T-cell (primary cell): ENCODE measurements at regions not wholly inside any gene's neighbourhood (a gene's known extent, or its start where the extent isn't known, plus 50 kb on each side); places are given as distances from the start of the nearest gene placed in this dataset.
"Not testable (repeated sequence)": the region's sequence is repeated elsewhere in the genome, so short reads cannot be mapped to it uniquely, and the experiment has no call there.

Experiments used
- ATAC-seq, 4 experiments: fragments of 200-7000 bp in 3 of 4; fragments of 150-1000 bp in 1 of 4; cut with Tn5 transposase; replicated peaks in 1 of 4; 1 replicate in 3 of 4; 2 replicates in 1 of 4; pipeline ENCODE4 v1.10.0; 2021; ENCODE audit warnings: moderate library complexity in 3 of 4, mild to moderate bottlenecking in 2 of 4, moderate number of reproducible peaks in 1 of 4
- CTCF ChIA-PET, 2 donors: fragments of 300-600 bp; sonication (Branson Sonifier 250); formaldehyde crosslinking; loops; one replicate each; lab custom pipeline; 2022; ENCODE audit warnings: antibody characterized with exemption in 2 of 2; lab: Charles Lee
- POLR2A ChIA-PET, 2 donors: fragments of 300-600 bp; sonication (Branson Sonifier 250); formaldehyde crosslinking; loops; one replicate each; lab custom pipeline; 2022; ENCODE audit warnings: antibody characterized with exemption in 2 of 2; lab: Charles Lee
- DNase-seq, 35 experiments: peaks; one replicate each; pipeline versions ENCODE4 v3.0.0 to v3.0.0-alpha.2; 2013 to 2023
- H3K27ac ChIP-seq: one replicate; pipeline ENCODE4 v1.5.1; 2013; ENCODE audit warnings: low read length
- H3K27me3 ChIP-seq, 2 experiments: replicated peaks in 1 of 2; 1 replicate in 1 of 2; 2 replicates in 1 of 2; pipeline versions ENCODE4 v1.6.1 to v1.7.0; 2013; ENCODE audit warnings: low read length in 1 of 2, mixed read lengths in 1 of 2; ENCODE audit not compliant: control insufficient read depth in 2 of 2, insufficient read depth in 2 of 2; ENCODE audit errors: extremely low read depth in 1 of 2
- H3K36me3 ChIP-seq, 2 donors: 1 replicate in 1 of 2; 2 replicates in 1 of 2; pipeline versions ENCODE4 v1.6.1 to v1.7.0; 2013; ENCODE audit warnings: low read length in 1 of 2; ENCODE audit not compliant: control insufficient read depth in 2 of 2, insufficient read depth in 1 of 2; ENCODE audit errors: extremely low read depth in 1 of 2
- H3K4me1 ChIP-seq, 2 experiments: 1 replicate in 1 of 2; 2 replicates in 1 of 2; pipeline versions ENCODE4 v1.6.1 to v1.7.0; 2013; ENCODE audit warnings: low read length in 2 of 2, mixed read lengths in 1 of 2; ENCODE audit not compliant: insufficient read depth in 2 of 2, control insufficient read depth in 1 of 2; ENCODE audit errors: extremely low read depth in 1 of 2
- H3K4me3 ChIP-seq, 2 donors: 1 replicate in 1 of 2; 2 replicates in 1 of 2; pipeline versions ENCODE4 v1.5.1 to v1.7.0; 2013; ENCODE audit warnings: mild to moderate bottlenecking in 2 of 2, low read length in 1 of 2, moderate library complexity in 1 of 2; ENCODE audit not compliant: control insufficient read depth in 1 of 2; ENCODE audit errors: extremely low read depth in 1 of 2
- H3K9me3 ChIP-seq: 2 replicates; pipeline ENCODE4 v1.7.0; 2013
- H3K27ac Mint-ChIP-seq, 2 donors: one replicate each; pipeline ENCODE4 v1.8.0; 2020 to 2021; ENCODE audit warnings: mild to moderate bottlenecking in 2 of 2, mixed read lengths in 2 of 2
- H3K27me3 Mint-ChIP-seq, 2 donors: one replicate each; pipeline ENCODE4 v1.8.0; 2021 to 2022; ENCODE audit warnings: mixed read lengths in 2 of 2
- H3K36me3 Mint-ChIP-seq: one replicate; pipeline ENCODE4 v1.8.0; 2021; ENCODE audit warnings: mixed read lengths
- H3K4me1 Mint-ChIP-seq, 3 donors: one replicate each; pipeline ENCODE4 v1.8.0; 2020 to 2022; ENCODE audit warnings: mixed read lengths in 3 of 3, mild to moderate bottlenecking in 1 of 3
- H3K4me3 Mint-ChIP-seq, 3 donors: one replicate each; pipeline ENCODE4 v1.8.0; 2020 to 2022; ENCODE audit warnings: mild to moderate bottlenecking in 3 of 3, mixed read lengths in 3 of 3, moderate library complexity in 3 of 3
- H3K9me3 Mint-ChIP-seq, 3 donors: one replicate each; pipeline ENCODE4 v1.8.0; 2020 to 2022; ENCODE audit warnings: mixed read lengths in 3 of 3
- WGBS: methylation state at CpG from one replicate; pipeline ENCODE4 v1.1.5; 2013; ENCODE audit warnings: missing lambda C conversion rate; ENCODE audit not compliant: insufficient coverage; 5-methylcytosine and 5-hydroxymethylcytosine counted together

GRCh38 chr20:29472606-29473005, 1784.9 kb upstream of the DEFB115 start:
- no peak overlapping the region for H3K4me3 ChIP-seq
- ChIA-PET POLR2A (no interaction called here), CTCF (no interaction called here)
- H3K36me3 Mint-ChIP-seq: no peaks in the 10 kb centered on the region
- no peaks in the 10 kb centered on the region for H3K27me3 ChIP-seq
- H3K4me1 ChIP-seq: no peaks in the 10 kb centered on the region
- no peak overlapping the region for H3K27ac ChIP-seq
- no peaks in the 10 kb centered on the region for H3K4me1 Mint-ChIP-seq
- no peaks in the 10 kb centered on the region for H3K9me3 ChIP-seq
- H3K4me3 Mint-ChIP-seq: no peak overlapping the region
- ATAC-seq (no peak), DNase-seq (no peak)
- H3K27ac Mint-ChIP-seq: no peak overlapping the region
- no CpG with 5 or more reads among the region's 3 CpGs for WGBS
- no peaks in the 10 kb centered on the region for H3K27me3 Mint-ChIP-seq
- peaks cover 12 to 22% (median 19%) of the 10 kb centered on the region in 3 donors for H3K9me3 Mint-ChIP-seq
- H3K36me3 ChIP-seq: no peaks in the 10 kb centered on the region

- H3K4me3 ChIP-seq, H3K27ac ChIP-seq, H3K4me1 ChIP-seq, H3K9me3 ChIP-seq, H3K36me3 Mint-ChIP-seq, POLR2A ChIA-PET, H3K4me1 Mint-ChIP-seq, H3K27me3 ChIP-seq, DNase-seq, ATAC-seq, H3K27ac Mint-ChIP-seq, H3K36me3 ChIP-seq, H3K27me3 Mint-ChIP-seq, CTCF ChIA-PET, H3K4me3 Mint-ChIP-seq: not testable (repeated sequence)
- H3K9me3 Mint-ChIP-seq: peaks cover 2 to 14% (median 5%) of the 10 kb centered on the region in 3 donors
- 80% methylated on average over 1 of the region's 4 CpGs for WGBS
Observed at GRCh38 chr20:29492840-29493239, 1764.6 kb upstream of the DEFB115 start.

- H3K9me3 ChIP-seq, H3K4me3 Mint-ChIP-seq, H3K27me3 Mint-ChIP-seq, CTCF ChIA-PET, H3K4me3 ChIP-seq, H3K27ac ChIP-seq, H3K4me1 Mint-ChIP-seq, H3K4me1 ChIP-seq, DNase-seq, POLR2A ChIA-PET, H3K36me3 Mint-ChIP-seq, H3K36me3 ChIP-seq, H3K27me3 ChIP-seq: not testable (repeated sequence)
- Mint-ChIP-seq H3K9me3 (peaks cover 5 to 23% (median 13%) of the 10 kb centered on the region in 3 donors), H3K27ac (peak overlapping the region in 1 of 2 donors; percentile 30)
- peak in 1 of 4 experiments; percentile 24 for ATAC-seq
- 53% methylated on average over 26 of the region's 27 CpGs for WGBS
Observed at GRCh38 chr20:29496767-29497166, 1760.7 kb upstream of the DEFB115 start.

GRCh38 chr20:29497261-29497671, 1760.2 kb upstream of the DEFB115 start:
- DNase-seq (peak in 6 of 35 experiments; percentile 4 to 27 (median 16)), ATAC-seq (peak in 3 of 4 experiments; percentile 52 to 76 (median 61))
- Mint-ChIP-seq H3K36me3 (no peaks in the 10 kb centered on the region), H3K4me3 (no peak overlapping the region), H3K9me3 (peaks cover 5 to 23% (median 13%) of the 10 kb centered on the region in 3 donors), H3K4me1 (no peaks in the 10 kb centered on the region), H3K27me3 (peaks cover 0 to 2% of the 10 kb centered on the region in 2 donors), H3K27ac (peak overlapping the region in 1 of 2 donors; percentile 30)
- Histone ChIP-seq H3K27me3 (no peaks in the 10 kb centered on the region), H3K9me3 (peaks cover 2% of the 10 kb centered on the region), H3K4me3 (no peak overlapping the region), H3K27ac (no peak overlapping the region), H3K36me3 (no peaks in the 10 kb centered on the region), H3K4me1 (no peaks in the 10 kb centered on the region)
- ChIA-PET CTCF (no interaction called here), POLR2A (no interaction called here)
- 59% methylated on average over 39 of the region's 39 CpGs for WGBS

DNA sequence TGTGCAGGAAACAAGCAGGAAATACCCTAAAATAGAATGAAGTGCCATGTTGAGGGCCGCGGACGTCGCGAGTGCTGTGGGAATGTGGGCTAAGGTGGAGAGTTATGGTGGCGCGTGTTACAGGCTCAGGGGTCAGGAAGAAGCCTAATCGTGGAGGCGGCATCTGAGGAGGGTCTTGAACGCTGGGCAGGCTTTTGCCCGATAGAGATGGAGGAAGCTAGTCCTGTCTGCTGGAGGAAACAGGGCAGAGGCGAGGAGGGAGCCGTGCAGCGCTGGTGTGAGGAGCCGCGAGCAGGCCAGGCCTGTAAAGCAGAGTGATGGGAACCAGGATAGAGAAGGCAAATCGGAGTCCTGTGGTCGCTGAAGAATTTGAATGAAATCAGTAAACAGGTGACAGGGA, 1759.8 kb upstream of the DEFB115 start:
- H3K9me3 ChIP-seq, H3K27ac ChIP-seq, CTCF ChIA-PET, H3K36me3 ChIP-seq, POLR2A ChIA-PET, ATAC-seq, H3K4me1 Mint-ChIP-seq, H3K27me3 Mint-ChIP-seq, H3K4me1 ChIP-seq, H3K27me3 ChIP-seq, H3K36me3 Mint-ChIP-seq, H3K4me3 Mint-ChIP-seq, H3K4me3 ChIP-seq, H3K27ac Mint-ChIP-seq: not testable (repeated sequence)
- peak in 4 of 35 experiments; percentile 5 to 20 (median 13) for DNase-seq
- H3K9me3 Mint-ChIP-seq: peaks cover 5 to 22% (median 15%) of the 10 kb centered on the region in 3 donors
- WGBS: 61% methylated on average over 18 of the region's 18 CpGs

GRCh38 chr20:29500738-29501137, 1756.7 kb upstream of the DEFB115 start:
- 73% methylated on average over 2 of the region's 3 CpGs for WGBS
- peaks cover 5 to 11% (median 9%) of the 10 kb centered on the region in 3 donors for H3K9me3 Mint-ChIP-seq
- H3K27ac ChIP-seq, DNase-seq, H3K9me3 ChIP-seq, H3K27me3 ChIP-seq, H3K4me1 ChIP-seq, H3K4me3 ChIP-seq, H3K4me3 Mint-ChIP-seq, H3K36me3 Mint-ChIP-seq, CTCF ChIA-PET, H3K4me1 Mint-ChIP-seq, ATAC-seq, H3K27me3 Mint-ChIP-seq, POLR2A ChIA-PET, H3K27ac Mint-ChIP-seq, H3K36me3 ChIP-seq: not testable (repeated sequence)

- H3K4me3 Mint-ChIP-seq, H3K36me3 Mint-ChIP-seq, H3K27ac Mint-ChIP-seq, H3K27me3 Mint-ChIP-seq, H3K4me1 Mint-ChIP-seq, H3K27me3 ChIP-seq, H3K4me3 ChIP-seq, POLR2A ChIA-PET, DNase-seq, H3K27ac ChIP-seq, H3K9me3 ChIP-seq, H3K36me3 ChIP-seq, H3K4me1 ChIP-seq, ATAC-seq: not testable (repeated sequence)
- peaks cover 6 to 31% (median 19%) of the 10 kb centered on the region in 3 donors for H3K9me3 Mint-ChIP-seq
- CTCF ChIA-PET: interaction anchor here in 1 of 2 donors (0.6 kb wide), 1 partner anchor 113 kb away, joined by 3 read pairs; no protein-coding TSS in a partner anchor
- 74% methylated on average over 13 of the region's 13 CpGs for whole genome bisulfite sequencing
Observed at GRCh38 chr20:29514634-29515033, 1742.8 kb upstream of the DEFB115 start.
